HG02840 (cell line): ENCODE measurements at regions not wholly inside any gene's neighbourhood (a gene's known extent, or its start where the extent isn't known, plus 50 kb on each side); places are given as distances from the start of the nearest gene placed in this dataset.

Experiments
- ATAC-seq: cut with Tn5 transposase; IDR thresholded peaks from one replicate; pipeline ENCODE4 v1.9.1; 2021; ENCODE audit warnings: mild to moderate bottlenecking, moderate library complexity, moderate number of reproducible peaks; ENCODE audit not compliant: unreplicated experiment, low FRiP score

- no peak for ATAC-seq
Observed at GRCh38 chr5:165876538-165876937, 2371.1 kb downstream of the MAT2B start.

GRCh38 chr5:165877475-165877874, 2372.1 kb downstream of the MAT2B start:
- no peak for ATAC-seq

- no peak for ATAC-seq
Observed at GRCh38 chr5:165881259-165881658, 2375.8 kb downstream of the MAT2B start.

- ATAC-seq = no peak
Observed at GRCh38 chr5:165882099-165882498, 2376.7 kb downstream of the MAT2B start.

- no peak for ATAC-seq
Observed at GRCh38 chr5:165885623-165886350, 2380.4 kb downstream of the MAT2B start.

- ATAC-seq = no peak
Observed at GRCh38 chr5:165887147-165887546, 2381.7 kb downstream of the MAT2B start.

- ATAC-seq = no peak
Observed at GRCh38 chr5:165892383-165892782, 2387.0 kb downstream of the MAT2B start.

GRCh38 chr5:165894916-165895315, 2389.5 kb downstream of the MAT2B start:
- no peak for ATAC-seq

- ATAC-seq = no peak
Observed at GRCh38 chr5:165903835-165904234, 2387.6 kb upstream of the WWC1 start.

- ATAC-seq = no peak
Observed at GRCh38 chr5:165906871-165907270, 2384.6 kb upstream of the WWC1 start.

GRCh38 chr5:165913059-165913458, 2378.4 kb upstream of the WWC1 start:
- no peak for ATAC-seq

- no peak for ATAC-seq
Observed at GRCh38 chr5:165914456-165914855, 2377.0 kb upstream of the WWC1 start.

- ATAC-seq = no peak
Observed at GRCh38 chr5:165919196-165919595, 2372.2 kb upstream of the WWC1 start.

- ATAC-seq = no peak
Observed at GRCh38 chr5:165920655-165921054, 2370.8 kb upstream of the WWC1 start.

GRCh38 chr5:165928971-165929370, 2362.5 kb upstream of the WWC1 start:
- ATAC-seq = no peak

GRCh38 chr5:165940541-165940940, 2350.9 kb upstream of the WWC1 start:
- no peak for ATAC-seq

- no peak for ATAC-seq
Observed at GRCh38 chr5:165956854-165957253, 2334.6 kb upstream of the WWC1 start.

GRCh38 chr5:165981671-165982070, 2309.8 kb upstream of the WWC1 start:
- no peak for ATAC-seq

- ATAC-seq = no peak
Observed at GRCh38 chr5:165996201-165996875, 2295.1 kb upstream of the WWC1 start.

GRCh38 chr5:165999693-166000320, 2291.6 kb upstream of the WWC1 start:
- no peak for ATAC-seq

- ATAC-seq = no peak
Observed at GRCh38 chr5:166004006-166004405, 2287.4 kb upstream of the WWC1 start.

GRCh38 chr5:166013415-166013814, 2278.0 kb upstream of the WWC1 start:
- ATAC-seq = no peak
